Astrocyte (in vitro differentiated cells and primary cell): ENCODE measurements at regions not wholly inside any gene's neighbourhood (a gene's known extent, or its start where the extent isn't known, plus 50 kb on each side); places are given as distances from the start of the nearest gene placed in this dataset.

Experiments
- EZH2 ChIP-seq: IDR thresholded peaks from 2 replicates; pipeline ENCODE4 v1.6.1; 2012; ENCODE audit warnings: mild to moderate bottlenecking, low read length, inconsistent platforms; ENCODE audit not compliant: insufficient read depth
- TF ChIP-seq, protein P1 (sequence below): IDR thresholded peaks from 2 replicates; pipeline ENCODE4 v1.5.1; 2011; ENCODE audit warnings: low read depth, mild to moderate bottlenecking, inconsistent platforms, low read length, moderate library complexity; ENCODE audit not compliant: insufficient read depth

DNA sequence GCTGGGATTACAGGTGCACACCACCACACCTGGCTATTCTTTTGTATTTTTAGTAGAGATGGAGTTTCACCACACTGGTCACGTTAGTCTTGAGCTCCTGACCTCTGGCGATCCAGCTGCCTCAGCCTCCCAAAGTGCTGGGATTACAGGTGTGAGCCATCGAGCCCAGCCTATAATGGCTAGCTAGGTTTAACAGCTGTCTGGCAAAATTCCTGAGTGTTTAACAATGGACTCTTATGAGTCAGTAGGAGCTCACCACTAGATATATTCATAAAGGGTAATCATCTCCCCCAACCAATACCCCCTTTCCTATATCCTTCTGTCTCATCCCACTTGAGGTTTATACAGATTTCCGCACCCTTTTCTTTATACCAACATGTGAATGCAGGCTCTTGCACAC is 91.5 kb upstream of the CDH13 start:
- TF ChIP-seq, protein P1, sequence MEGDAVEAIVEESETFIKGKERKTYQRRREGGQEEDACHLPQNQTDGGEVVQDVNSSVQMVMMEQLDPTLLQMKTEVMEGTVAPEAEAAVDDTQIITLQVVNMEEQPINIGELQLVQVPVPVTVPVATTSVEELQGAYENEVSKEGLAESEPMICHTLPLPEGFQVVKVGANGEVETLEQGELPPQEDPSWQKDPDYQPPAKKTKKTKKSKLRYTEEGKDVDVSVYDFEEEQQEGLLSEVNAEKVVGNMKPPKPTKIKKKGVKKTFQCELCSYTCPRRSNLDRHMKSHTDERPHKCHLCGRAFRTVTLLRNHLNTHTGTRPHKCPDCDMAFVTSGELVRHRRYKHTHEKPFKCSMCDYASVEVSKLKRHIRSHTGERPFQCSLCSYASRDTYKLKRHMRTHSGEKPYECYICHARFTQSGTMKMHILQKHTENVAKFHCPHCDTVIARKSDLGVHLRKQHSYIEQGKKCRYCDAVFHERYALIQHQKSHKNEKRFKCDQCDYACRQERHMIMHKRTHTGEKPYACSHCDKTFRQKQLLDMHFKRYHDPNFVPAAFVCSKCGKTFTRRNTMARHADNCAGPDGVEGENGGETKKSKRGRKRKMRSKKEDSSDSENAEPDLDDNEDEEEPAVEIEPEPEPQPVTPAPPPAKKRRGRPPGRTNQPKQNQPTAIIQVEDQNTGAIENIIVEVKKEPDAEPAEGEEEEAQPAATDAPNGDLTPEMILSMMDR, result no peak
- TF ChIP-seq EZH2, result no peak
